ENCODE measurements at regions not wholly inside any gene's neighbourhood (a gene's known extent, or its start where the extent isn't known, plus 50 kb on each side); places are given as distances from the start of the nearest gene placed in this dataset.

- TF ChIP-seq CTCF (conservative IDR thresholded peaks at IDR 0.05; ENCODE audit: low read length) = no peak
- no peak for DNase-seq (ENCODE audit: low read depth)
- no peak overlapping the region for H3K4me3 ChIP-seq (ENCODE audit: low read length)
Observed at GRCh38 chr4:22870847-22871449, 178.2 kb downstream of the GBA3 start.

- no peak for DNase-seq (ENCODE audit: low read depth)
- no peak for TF ChIP-seq CTCF (conservative IDR thresholded peaks at IDR 0.05; ENCODE audit: low read length)
- H3K4me3 ChIP-seq (ENCODE audit: low read length) = no peak overlapping the region
Observed at GRCh38 chr4:22869235-22869634, 176.5 kb downstream of the GBA3 start.
